ENCODE measurements at regions not wholly inside any gene's neighbourhood (a gene's known extent, or its start where the extent isn't known, plus 50 kb on each side); places are given as distances from the start of the nearest gene placed in this dataset.

- DNase-seq (ENCODE audit: low read depth) = no peak
- no peak for TF ChIP-seq CTCF (IDR thresholded peaks at IDR 0.05; ENCODE audit: insufficient read depth, low read depth, low read length, missing control alignments)
- H3K4me3 ChIP-seq (ENCODE audit: low read length) = no peak overlapping the region
Observed at GRCh38 chr10:22058201-22058600, 54.7 kb upstream of the DNAJC1 start.

GRCh38 chr10:22054961-22055360 lies 51.4 kb upstream of the DNAJC1 start:
- no peak for TF ChIP-seq CTCF (IDR thresholded peaks at IDR 0.05; ENCODE audit: insufficient read depth, low read depth, low read length, missing control alignments)
- no peak overlapping the region for H3K4me3 ChIP-seq (ENCODE audit: low read length)
- no peak for DNase-seq (ENCODE audit: low read depth)
